ENCODE measurements at regions not wholly inside any gene's neighbourhood (a gene's known extent, or its start where the extent isn't known, plus 50 kb on each side); places are given as distances from the start of the nearest gene placed in this dataset.
A peak's percentile ranks its signal among the peaks of the same experiment; 100 is the strongest.

- H3K27me3 ChIP-seq (replicated peaks in 1 of 4; ENCODE audit: control insufficient read depth in 3 of 4, extremely low read depth in 1 of 4, insufficient read depth in 3 of 4, low read length in 3 of 4): no peaks in the 10 kb centered on the region
- no peaks in the 10 kb centered on the region for H3K36me3 ChIP-seq (ENCODE audit: control insufficient read depth in 2 of 4, insufficient read depth in 4 of 4, low read length in 3 of 4)
- no peak overlapping the region for H3K18ac ChIP-seq (ENCODE audit: extremely low read depth, low read length)
- no peak overlapping the region for H3K4ac ChIP-seq (replicated peaks; ENCODE audit: insufficient read length, low read depth, low read length)
- no peak overlapping the region for H2AFZ ChIP-seq (ENCODE audit: low read length)
- no peak overlapping the region for H3K4me3 ChIP-seq (ENCODE audit: extremely low read depth in 1 of 4, insufficient read depth in 2 of 4, low read depth in 3 of 4, low read length in 4 of 4)
- peaks cover 0 to 6% of the 10 kb centered on the region in 2 experiments for H4K20me1 ChIP-seq (replicated peaks in 1 of 2; ENCODE audit: control insufficient read depth in 1 of 2, insufficient read depth in 2 of 2, low read length in 2 of 2)
- H4K5ac ChIP-seq (ENCODE audit: insufficient read length, low read depth, low read length): no peak overlapping the region
- FAIRE-seq (no peak), DNase-seq (ENCODE audit: low read depth in 1 of 2, low spot score in 2 of 2) (no peak)
- H2BK12ac ChIP-seq (ENCODE audit: low read depth, low read length): 0 out of 2 replicates have a peak overlapping the region, but pooled peaks have one; percentile 85
- H3K79me1 ChIP-seq (ENCODE audit: low read depth, low read length): no peaks in the 10 kb centered on the region
- H4K8ac ChIP-seq (ENCODE audit: extremely low read depth, insufficient read depth, low read length): no peak overlapping the region
- H2BK20ac ChIP-seq (ENCODE audit: low read length): no peak overlapping the region; the same call in 1 of the 2 replicates
- H3K23ac ChIP-seq (ENCODE audit: insufficient read length): no peak overlapping the region
- peaks cover 0 to 13% (median 9%) of the 10 kb centered on the region in 4 experiments; a peak in 6 of 7 replicates for H3K4me1 ChIP-seq (replicated peaks in 1 of 4; ENCODE audit: control insufficient read depth in 3 of 4, insufficient read depth in 4 of 4, low read length in 3 of 4)
- H3K4me2 ChIP-seq (ENCODE audit: insufficient read depth in 1 of 2, low read depth in 2 of 2, low read length in 2 of 2): no peak overlapping the region
- ChIA-PET CTCF (ENCODE audit: partially characterized antibody) (interaction anchor here (1.1 to 2.1 kb wide), 5 partner anchors 12 to 108 kb away, joined by 3 to 9 read pairs (median 5); no protein-coding TSS in a partner anchor), POLR2A (ENCODE audit: partially characterized antibody) (interaction anchor here (0.8 kb wide), 1 partner anchor 88 kb away, joined by 3 read pairs; no protein-coding TSS in a partner anchor)
- peak overlapping the region; percentile 69 for H4K91ac ChIP-seq (replicated peaks; ENCODE audit: insufficient read length, low read length)
- H2BK120ac ChIP-seq (replicated peaks; ENCODE audit: low read depth, low read length): no peak overlapping the region
- no peak overlapping the region for H2BK5ac ChIP-seq (ENCODE audit: low read depth, low read length)
- no peak overlapping the region for H3K14ac ChIP-seq (ENCODE audit: insufficient read length)
- H3K27ac ChIP-seq (ENCODE audit: low read depth, low read length): no peak overlapping the region
- H3K9ac ChIP-seq (replicated peaks in 1 of 4; ENCODE audit: extremely low read depth in 1 of 4, low read depth in 3 of 4, low read length in 3 of 4): no peak overlapping the region
- no peak overlapping the region for H3K56ac ChIP-seq (replicated peaks; ENCODE audit: insufficient read length, low read depth, low read length)
- H3K23me2 ChIP-seq (ENCODE audit: low read depth, low read length): peaks cover 6% of the 10 kb centered on the region; the same call in 1 of the 2 replicates
- peaks cover 6% of the 10 kb centered on the region in 2 experiments; a peak in 2 of 4 replicates for H3K9me3 ChIP-seq (ENCODE audit: insufficient read depth in 2 of 2, low read depth in 1 of 2, low read length in 1 of 2)
- H2BK15ac ChIP-seq (ENCODE audit: low read length): no peak overlapping the region; the same call in 1 of the 2 replicates
- no peaks in the 10 kb centered on the region for H3K79me2 ChIP-seq (ENCODE audit: control insufficient read depth in 1 of 2, insufficient read depth in 2 of 2, low read length in 2 of 2)
- H2AK5ac ChIP-seq (ENCODE audit: low read depth, low read length): no peak overlapping the region
- 94% methylated on average over 16 of the region's 16 CpGs; no CpG with 5 or more reads in 1 of the 2 experiments for WGBS, 2 experiments (ENCODE audit: extremely low coverage in 1 of 2, insufficient coverage in 1 of 2, insufficient read length in 1 of 2, insufficient replicate concordance in 2 of 2, low coverage in 1 of 2, low lambda C conversion rate in 2 of 2, missing lambda C conversion rate in 1 of 2)
- TF ChIP-seq RAD21 (IDR thresholded peaks at IDR 0.05 in 1 of 2, conservative IDR thresholded peaks at IDR 0.05 in 1 of 2; ENCODE audit: low read depth in 2 of 2, low read length in 2 of 2): no peak
- no peak for TF ChIP-seq CBX8 (IDR thresholded peaks at IDR 0.05; ENCODE audit: borderline replicate concordance, low read depth, low read length)
- no peak for TF ChIP-seq NRF1 (IDR thresholded peaks at IDR 0.05; ENCODE audit: low read depth, low read length)
- no peak for TF ChIP-seq RNF2 (IDR thresholded peaks at IDR 0.05; ENCODE audit: borderline replicate concordance, low read depth, low read length, missing control alignments, poor library complexity, severe bottlenecking)
- no peak for TF ChIP-seq ATF3 (IDR thresholded peaks at IDR 0.05; ENCODE audit: insufficient read depth, low read depth, low read length)
- TF ChIP-seq CREB1 (IDR thresholded peaks at IDR 0.05): no peak
- no peak for TF ChIP-seq HDAC6 (IDR thresholded peaks at IDR 0.05; ENCODE audit: low read depth, low read length)
- no peak for TF ChIP-seq ATF2 (IDR thresholded peaks at IDR 0.05; ENCODE audit: low read length)
Measured at GRCh38 chr9:89992326-89993198, 387.8 kb downstream of the GADD45G start.

Measured in H1 (cell line).